ENCODE measurements at regions not wholly inside any gene's neighbourhood (a gene's known extent, or its start where the extent isn't known, plus 50 kb on each side); places are given as distances from the start of the nearest gene placed in this dataset.

- no peak for DNase-seq
Observed at GRCh38 chr14:37901978-37902377, 305.7 kb upstream of the SSTR1 start.

DNA sequence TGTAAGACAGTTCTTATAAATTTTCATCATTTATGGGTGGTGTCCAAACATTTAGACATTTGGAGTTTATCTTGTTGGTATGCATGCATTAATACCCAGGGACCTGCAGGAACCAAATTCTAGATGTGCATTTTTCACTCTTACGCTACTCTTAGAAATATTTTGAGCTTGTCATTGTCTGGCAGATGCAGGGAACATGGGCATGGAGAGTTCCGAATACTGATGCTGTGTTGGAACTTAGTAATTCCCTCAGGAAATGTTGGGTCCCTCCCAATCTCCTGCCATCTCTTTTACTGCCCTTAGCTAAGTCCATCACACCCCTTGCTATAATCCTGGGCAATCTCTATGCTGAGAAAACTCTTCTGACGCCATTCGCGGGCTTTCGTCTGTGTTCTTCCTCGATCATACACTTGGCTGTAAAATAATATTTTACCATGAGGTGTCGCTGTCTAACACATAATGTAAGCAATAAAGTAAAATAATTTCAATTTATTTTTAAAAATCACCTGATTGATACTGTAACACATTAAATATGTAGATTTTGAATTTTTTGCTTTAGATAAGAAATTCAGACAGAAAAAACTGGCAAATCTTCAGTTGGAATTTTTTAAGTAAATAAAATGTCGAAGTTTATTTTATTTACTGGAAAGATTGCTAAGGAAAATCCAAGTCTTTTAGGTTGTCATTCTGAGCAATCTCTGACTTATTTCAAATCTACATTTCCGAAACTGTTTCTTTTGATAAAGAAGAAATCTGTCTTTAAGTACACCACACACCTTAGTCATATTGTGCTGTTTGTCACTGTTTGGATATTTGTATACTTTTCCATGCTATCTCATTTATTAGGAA, 304.1 kb upstream of the SSTR1 start:
- no peak for DNase-seq

DNA sequence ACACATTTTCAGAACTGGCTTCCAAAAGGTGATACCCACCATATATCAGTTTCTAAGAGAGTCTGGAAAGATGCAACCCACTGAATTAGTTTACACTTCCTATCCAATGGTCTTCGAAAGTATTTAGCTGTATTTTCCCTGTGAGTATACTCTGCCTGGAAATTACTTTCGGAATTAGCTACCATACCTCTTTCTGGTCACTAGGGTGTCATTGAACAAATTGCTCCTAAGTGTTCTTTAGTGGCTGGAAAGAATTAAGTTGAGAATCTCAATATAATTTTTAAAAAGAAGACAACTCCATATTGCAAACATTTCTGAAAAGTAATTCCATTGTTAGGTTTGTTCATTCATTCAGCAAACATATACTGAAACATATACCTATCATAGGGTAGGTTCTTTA, 283.1 kb upstream of the SSTR1 start:
- no peak for DNase-seq

DNA sequence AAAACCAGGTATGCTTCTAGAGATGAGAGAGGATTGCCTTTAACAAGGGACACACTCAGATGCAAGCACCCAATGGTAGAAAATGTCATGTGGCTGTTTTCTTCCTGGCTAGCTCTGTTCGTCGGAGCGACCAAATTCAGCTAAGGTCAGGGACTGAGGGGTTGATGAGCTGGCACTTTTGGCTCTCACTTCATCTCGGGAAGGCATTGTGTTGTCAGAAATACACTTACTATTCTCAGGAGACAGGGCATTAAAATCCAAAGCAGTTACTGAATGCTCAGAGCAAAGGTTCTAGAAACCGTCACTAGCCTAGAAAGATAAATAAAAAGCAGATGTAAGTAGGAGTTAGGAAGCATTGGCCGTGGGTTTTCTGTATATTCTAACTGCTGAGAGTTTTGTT, 275.7 kb upstream of the SSTR1 start:
- DNase-seq = no peak

GRCh38 chr14:37932481-37932880, 275.2 kb upstream of the SSTR1 start:
- no peak for DNase-seq

DNA sequence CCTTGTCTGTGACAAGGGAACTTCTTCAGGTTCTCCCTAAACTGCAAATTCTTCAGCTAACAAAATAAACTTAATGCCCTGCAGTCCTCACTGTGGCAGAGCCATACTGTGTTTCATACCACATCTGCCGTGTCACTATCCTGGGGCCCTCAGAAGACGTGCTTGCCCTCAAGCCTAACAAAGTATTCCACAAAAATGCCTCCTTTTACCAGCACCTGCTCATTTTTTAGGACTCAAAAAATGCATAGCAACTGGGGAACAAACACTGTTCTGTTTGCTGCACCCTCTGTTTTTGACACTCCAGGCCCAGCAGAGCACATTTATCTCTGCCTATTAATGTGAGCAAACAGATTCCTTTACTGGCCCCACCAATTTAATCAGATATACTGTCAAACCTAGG, 270.7 kb upstream of the SSTR1 start:
- no peak for DNase-seq

- no peak for DNase-seq
Observed at GRCh38 chr14:37939442-37940028, 268.2 kb upstream of the SSTR1 start.

DNA sequence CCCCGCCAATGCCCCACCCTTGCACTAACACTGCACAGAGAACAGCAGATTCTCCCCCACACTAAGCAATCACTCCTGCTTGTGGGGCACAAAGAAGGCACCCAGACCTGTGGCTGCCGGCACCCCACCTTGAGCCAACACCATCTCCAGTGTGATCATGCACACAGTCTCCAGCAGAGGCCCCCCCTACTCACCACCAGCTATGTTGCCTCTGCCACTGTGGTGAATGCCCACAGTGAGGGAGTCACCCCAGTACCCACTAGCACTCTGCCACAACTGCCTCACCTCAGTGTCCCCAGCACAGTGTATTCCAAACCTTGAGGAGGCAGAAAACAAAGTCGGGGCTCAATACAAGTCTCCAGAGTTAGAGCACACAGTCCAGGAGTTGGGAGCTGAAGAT, 261.7 kb upstream of the SSTR1 start:
- no peak for DNase-seq

- DNase-seq = no peak
Observed at GRCh38 chr14:37946819-37947218, 260.9 kb upstream of the SSTR1 start.

- DNase-seq = no peak
Observed at GRCh38 chr14:37948266-37948665, 259.4 kb upstream of the SSTR1 start.

- no peak for DNase-seq
Observed at GRCh38 chr14:37968664-37969240, 239.0 kb upstream of the SSTR1 start.

GRCh38 chr14:37969511-37969979, 238.2 kb upstream of the SSTR1 start:
- DNase-seq = no peak

- no peak for DNase-seq
Observed at GRCh38 chr14:37970696-37971095, 237.0 kb upstream of the SSTR1 start.

DNA sequence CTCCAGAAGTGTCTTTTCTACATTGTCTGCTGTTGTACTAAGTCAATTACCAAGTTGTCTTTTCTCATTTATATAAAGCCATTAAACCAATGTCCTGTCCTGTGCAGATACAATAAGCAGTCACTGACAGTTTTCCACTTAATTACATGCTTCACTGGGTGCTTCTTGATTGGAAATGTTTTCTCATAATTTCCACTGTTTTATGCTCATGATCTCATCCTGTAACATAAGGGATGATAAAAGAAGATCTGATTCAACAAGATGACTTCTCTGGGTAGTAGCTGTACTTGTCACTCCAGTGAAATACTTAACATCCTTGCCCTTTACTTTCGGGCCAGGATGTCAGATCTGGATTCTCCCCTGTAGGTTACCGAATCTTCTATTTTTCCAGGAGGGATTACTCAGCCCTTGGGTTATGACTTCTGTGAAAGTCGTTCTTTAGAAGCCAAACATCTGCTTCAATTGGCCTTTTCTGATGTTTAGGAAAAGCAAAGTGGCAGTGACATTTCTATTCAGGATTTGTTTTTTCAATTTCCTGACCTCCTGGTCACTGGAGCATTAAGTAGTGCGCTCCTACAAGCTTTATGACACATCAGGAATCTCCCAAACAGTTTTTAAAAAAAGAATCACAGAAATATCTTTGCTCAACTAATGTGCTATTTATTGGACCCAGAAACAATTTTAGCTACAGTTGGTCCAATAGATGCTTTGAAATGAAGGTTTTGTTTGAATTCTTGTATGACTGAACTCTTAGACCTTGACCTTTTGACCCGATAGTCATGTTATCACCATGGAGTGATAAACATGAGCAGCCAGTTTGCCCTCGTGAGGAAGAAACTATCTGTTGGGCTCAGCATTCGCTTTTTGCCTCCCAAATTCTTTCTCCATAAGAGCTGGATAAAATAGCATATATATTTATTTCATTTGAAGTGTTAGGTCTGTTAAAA, 234.5 kb upstream of the SSTR1 start:
- DNase-seq = no peak

- DNase-seq = no peak
Observed at GRCh38 chr14:37974421-37974820, 233.3 kb upstream of the SSTR1 start.

- no peak for DNase-seq
Observed at GRCh38 chr14:37977481-37977880, 230.2 kb upstream of the SSTR1 start.

DNA sequence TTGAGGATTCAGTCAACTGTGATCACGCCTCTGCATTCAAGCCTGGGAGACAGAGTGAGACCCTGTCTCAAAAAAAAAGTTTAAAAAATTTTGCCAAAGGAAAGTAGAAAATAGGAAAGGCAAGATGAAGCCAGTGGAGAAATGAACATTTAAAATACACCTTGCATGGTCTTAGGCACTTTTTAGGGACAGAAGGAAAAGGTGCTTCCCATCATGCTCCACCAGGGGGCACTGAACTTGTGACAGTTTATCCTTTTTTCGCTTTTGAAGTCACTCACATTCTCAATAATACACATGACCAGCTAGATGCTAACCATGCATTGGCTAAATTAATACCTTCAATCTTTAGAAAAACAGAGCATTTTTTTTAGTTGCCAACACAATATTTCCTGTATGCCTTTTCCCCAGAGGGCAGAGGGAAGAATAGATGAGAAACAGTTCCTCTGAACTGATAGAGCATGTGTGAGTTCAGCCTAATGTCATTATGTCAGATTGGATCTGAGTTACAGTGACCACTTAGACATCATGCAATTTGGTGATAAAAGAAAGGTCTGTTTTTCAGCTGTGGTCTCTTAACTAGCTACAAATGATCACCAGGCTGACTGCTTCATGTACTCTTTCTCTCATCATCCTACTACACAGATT, 221.8 kb upstream of the SSTR1 start:
- peak; percentile 15 for DNase-seq

DNA sequence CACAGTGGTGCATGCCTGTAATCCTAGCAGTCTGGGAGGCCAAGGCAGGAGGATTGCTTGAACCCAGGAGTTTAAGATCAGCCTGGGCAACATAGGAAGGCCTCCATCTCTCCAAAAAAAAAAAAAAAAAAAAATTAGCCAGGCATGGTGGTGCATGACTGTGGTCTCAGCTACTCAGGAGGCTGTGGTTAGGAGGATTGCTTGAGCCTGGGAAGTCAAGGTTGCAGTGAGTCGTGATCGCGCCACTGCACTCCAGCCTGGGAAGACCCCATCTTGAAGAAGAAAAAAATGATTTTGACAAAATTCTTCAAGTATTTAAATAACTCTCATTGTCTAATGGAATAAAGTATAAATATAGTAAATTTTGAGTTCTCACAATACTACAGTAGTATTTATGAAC, 219.2 kb upstream of the SSTR1 start:
- DNase-seq = no peak

- DNase-seq = no peak
Observed at GRCh38 chr14:37991027-37991426, 216.7 kb upstream of the SSTR1 start.

DNA sequence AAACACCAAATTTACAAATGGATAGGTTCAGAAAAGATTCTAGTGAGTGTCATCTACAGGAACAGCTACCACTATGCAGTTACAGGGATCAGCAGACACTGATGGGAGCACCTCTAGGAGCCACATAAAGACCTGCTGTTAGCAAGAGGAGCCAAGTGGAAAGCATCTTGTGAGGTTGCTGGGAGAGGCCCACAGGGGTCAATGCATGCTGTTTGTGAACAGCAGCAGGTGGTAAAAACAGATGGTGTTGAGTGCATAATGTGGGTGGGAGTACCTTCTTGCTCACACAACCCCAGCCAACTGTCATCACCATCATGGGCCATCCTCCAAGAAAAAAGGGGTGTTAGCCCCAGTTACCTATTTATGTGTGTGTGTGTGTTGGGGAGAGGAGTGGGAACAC, 215.2 kb upstream of the SSTR1 start:
- no peak for DNase-seq

GRCh38 chr14:37994846-37995372, 212.8 kb upstream of the SSTR1 start:
- DNase-seq = no peak

GRCh38 chr14:37997017-37997416, 210.7 kb upstream of the SSTR1 start:
- DNase-seq = no peak

Measured in stimulated activated CD4-positive, alpha-beta T cell treated with anti-CD3 and anti-CD28 coated beads, Interleukin-12 subunit alpha, Interleukin-12 subunit beta, amount 100 ng/mL, for 4 hours (primary cell).